HG03097 (cell line): ENCODE measurements at regions not wholly inside any gene's neighbourhood (a gene's known extent, or its start where the extent isn't known, plus 50 kb on each side); places are given as distances from the start of the nearest gene placed in this dataset.

Experiments
- ATAC-seq: cut with Tn5 transposase; IDR thresholded peaks from one replicate; pipeline ENCODE4 v1.9.1; 2021; ENCODE audit not compliant: unreplicated experiment, low FRiP score

DNA sequence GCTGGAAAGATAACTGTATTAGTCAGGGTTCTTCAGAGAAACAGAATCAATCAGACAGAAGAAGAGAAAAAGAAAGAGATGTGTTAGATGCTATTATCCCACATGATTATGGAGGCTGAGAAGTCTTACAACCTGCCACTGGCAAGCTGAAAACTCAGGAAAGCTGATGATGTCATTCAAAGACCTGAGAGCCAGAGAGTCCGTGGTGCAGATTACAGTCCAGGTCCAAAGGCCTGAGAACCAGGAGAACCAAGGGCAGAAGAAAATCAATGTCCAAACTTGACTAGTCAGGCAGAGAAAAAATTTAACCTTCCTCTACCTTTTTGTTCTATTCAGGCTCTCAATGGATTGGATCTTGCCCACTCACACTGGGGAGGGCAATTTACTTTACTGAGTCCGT, 172.5 kb downstream of the QDPR start:
- ATAC-seq: no peak

DNA sequence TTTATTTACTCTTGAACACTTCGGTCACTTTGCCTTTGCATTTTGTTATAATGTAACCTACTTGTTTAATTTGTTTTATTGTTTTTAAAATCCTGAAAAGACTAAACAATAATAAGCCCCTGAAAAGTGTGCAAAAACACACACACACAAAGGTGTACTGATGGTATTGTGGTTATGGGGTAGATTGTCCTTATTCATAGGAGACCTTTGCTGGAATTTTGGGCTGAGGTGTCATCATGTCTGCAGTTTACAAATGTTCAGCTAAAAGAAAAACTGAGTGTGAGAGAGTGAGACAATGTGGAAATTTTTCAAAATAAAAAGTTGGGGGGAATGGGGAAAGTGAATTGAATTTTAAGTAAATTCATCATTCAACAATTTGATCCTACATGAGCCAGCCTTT, 174.9 kb downstream of the QDPR start:
- peak; percentile 16 for ATAC-seq

GRCh38 chr4:17336524-17336961, 175.3 kb downstream of the QDPR start:
- peak; percentile 67 for ATAC-seq

- no peak for ATAC-seq
These were observed 175.8 kb downstream of the QDPR start for GRCh38 chr4:17336069-17336468.

DNA sequence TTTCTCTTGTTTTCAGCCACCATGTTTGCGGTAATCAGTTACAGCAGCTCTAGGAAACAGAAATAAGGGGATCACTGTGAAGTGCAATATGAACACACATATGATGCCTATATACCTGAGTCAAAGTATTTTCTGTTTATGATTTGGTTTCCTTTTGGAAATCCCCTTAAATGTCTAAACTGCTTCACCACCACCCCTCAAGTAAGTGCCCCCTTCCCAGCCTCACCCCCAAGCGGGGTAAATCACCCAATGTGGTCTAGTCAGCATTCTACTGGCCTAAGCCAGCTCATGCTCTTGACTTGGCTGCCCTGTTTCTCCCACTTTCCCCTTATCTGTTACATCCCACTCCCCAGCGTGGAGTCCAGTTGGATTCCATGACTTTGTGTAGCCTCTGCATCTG, 176.5 kb downstream of the QDPR start:
- no peak for ATAC-seq

GRCh38 chr4:17332478-17332877, 179.4 kb downstream of the QDPR start:
- no peak for ATAC-seq

DNA sequence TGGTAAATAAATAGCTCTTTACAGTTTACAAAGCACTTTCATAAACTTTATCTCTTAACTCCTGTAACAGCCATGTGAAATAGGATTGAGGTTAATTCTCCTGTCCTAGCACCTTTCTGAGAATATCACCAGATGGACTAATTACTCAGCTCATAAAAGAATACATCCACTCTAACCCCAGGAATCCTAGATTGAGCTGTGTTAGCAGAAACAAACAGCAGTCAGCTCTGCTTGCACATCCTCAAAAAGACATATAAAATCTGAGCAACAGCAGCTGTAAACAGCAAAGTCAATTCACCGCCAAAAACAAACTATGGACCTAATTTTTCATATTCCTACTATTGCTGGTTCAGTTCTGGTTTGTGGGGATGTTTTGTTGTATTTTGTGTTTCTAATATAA, 182.8 kb downstream of the QDPR start:
- ATAC-seq: no peak

DNA sequence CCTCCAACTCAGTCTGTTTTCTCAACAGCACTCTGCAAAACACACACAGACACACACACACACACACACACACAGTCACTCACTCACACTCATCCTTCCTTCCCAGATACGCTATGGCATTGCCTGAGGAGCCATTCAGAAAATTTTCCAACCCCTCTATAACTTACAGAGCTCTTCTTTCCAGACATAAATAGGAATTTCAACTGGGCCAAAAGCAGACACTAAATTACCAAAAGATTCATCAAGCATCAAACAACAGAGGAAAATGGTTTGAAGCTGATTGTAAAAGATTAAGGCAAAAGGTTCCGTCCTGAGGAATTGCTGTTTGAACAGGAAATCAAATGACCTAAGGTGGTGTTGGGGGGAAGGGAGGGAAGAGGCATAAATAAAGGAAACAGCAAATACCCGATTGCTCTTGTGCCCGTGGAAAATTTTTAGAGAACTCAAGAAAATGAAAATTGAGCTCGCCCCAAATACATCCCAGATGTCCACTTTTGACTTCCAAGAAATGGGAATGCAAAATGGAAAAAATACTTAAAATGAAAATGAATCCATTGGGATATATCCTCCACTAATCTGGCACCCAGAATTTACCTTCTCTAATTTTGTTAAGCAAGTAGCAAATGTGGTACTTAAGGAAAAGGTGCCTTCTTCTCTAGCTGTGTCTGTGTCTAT, 183.6 kb downstream of the QDPR start:
- ATAC-seq: no peak

GRCh38 chr4:17327591-17327990, 184.3 kb downstream of the QDPR start:
- no peak for ATAC-seq

DNA sequence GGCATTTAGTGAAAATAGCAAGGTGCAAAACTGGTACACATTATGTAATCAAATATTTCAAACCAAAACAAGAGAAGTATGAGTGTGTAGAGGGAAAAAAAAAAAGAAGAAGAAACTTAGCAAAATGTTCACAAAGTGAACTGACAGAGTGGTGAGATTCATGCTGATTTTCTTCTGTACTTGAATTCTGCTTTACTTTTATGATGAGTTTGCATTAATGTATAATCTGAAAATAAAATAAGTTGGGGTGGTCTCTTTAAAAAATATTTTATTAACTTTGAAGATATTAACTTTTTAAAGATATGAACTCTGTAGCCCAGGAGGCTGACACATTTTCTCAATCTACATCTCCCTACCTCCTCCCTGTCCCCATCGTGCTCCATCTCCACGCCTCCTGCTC, 185.1 kb downstream of the QDPR start:
- no peak for ATAC-seq

- ATAC-seq: no peak
These were observed 186.8 kb downstream of the QDPR start for GRCh38 chr4:17325098-17325497.

GRCh38 chr4:17324386-17324830, 187.5 kb downstream of the QDPR start:
- ATAC-seq: no peak

GRCh38 chr4:17323554-17324385, 188.1 kb downstream of the QDPR start:
- ATAC-seq: no peak

- ATAC-seq: no peak
These were observed 189.4 kb downstream of the QDPR start for GRCh38 chr4:17322514-17322913.

DNA sequence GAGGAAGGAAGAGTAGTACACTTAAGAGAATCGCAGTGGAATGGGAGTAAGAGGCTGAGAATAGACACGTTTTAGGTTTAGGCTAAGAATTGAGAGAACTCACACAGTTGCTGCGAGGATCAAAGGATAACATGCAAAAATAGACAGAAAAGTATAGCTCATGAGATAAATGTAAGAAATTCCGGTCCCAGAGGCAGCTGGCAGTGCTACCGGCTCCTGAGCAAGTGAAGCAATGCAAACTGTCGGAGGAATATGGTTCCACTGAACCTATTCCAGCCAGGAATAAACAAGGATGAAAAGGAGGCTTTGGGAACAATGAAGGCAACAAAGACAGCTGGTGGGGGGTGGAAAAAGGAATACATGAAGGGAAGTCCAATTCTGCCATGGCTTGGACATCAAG, 191.8 kb downstream of the QDPR start:
- no peak for ATAC-seq

DNA sequence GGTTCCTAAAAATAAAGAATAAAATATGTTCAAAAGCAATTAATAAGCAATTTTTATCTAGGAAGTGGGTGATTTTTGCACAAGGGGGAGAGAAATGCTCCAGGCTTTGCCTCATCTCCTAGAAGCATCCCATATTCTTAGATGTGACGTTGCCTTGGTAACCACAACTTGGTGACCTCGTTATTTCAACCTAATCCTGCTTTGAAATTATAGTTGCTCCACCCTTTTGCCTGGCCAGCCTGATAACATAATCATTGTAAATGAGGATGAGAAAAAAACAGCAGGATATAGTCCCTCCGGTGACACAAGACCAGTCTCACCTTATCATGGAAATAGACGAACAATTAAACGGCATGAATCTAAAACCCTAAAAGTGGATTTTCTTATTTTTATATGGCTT, 194.4 kb downstream of the QDPR start:
- no peak for ATAC-seq

GRCh38 chr4:17316566-17316965, 195.3 kb downstream of the QDPR start:
- ATAC-seq: no peak

DNA sequence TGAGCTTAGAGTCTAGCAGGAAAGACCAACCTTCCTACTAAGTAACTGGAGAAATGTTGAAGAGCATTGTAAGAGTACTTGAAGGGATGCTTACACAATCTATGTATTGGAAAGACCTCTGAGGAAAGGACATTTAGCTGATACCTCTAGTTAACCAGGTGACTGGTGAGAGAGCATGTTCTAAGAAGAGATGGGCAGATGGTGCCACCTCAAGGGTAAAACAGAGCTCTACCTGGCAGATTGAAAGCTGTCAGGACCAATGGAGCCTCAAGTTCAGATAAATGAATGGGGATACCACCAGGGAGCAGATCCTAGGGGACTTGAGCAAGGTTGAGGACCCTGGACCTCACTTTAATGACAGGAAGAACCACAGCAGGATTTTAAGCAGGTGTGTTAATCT, 196.4 kb downstream of the QDPR start:
- no peak for ATAC-seq

- ATAC-seq: no peak
These were observed 198.7 kb downstream of the QDPR start for GRCh38 chr4:17313194-17313593.

- no peak for ATAC-seq
These were observed 201.6 kb downstream of the QDPR start for GRCh38 chr4:17310269-17310652.

- no peak for ATAC-seq
These were observed 202.2 kb downstream of the QDPR start for GRCh38 chr4:17309567-17310268.
